B cell (primary cell): ENCODE measurements at regions not wholly inside any gene's neighbourhood (a gene's known extent, or its start where the extent isn't known, plus 50 kb on each side); places are given as distances from the start of the nearest gene placed in this dataset.
"Not testable (repeated sequence)": the region's sequence is repeated elsewhere in the genome, so short reads cannot be mapped to it uniquely, and the experiment has no call there.

Experiments used
- EZH2 ChIP-seq: IDR thresholded peaks from 2 replicates; pipeline ENCODE4 v1.6.1; 2012; ENCODE audit warnings: borderline replicate concordance, low read depth, mild to moderate bottlenecking, moderate library complexity, low read length; ENCODE audit not compliant: insufficient read depth, poor library complexity, severe bottlenecking
- TF ChIP-seq, protein P1 (sequence below): fragments of 200-600 bp; IDR thresholded peaks from one replicate; pipeline ENCODE4 v1.8.0; 2022; ENCODE audit warnings: antibody characterized with exemption, mild to moderate bottlenecking

DNA sequence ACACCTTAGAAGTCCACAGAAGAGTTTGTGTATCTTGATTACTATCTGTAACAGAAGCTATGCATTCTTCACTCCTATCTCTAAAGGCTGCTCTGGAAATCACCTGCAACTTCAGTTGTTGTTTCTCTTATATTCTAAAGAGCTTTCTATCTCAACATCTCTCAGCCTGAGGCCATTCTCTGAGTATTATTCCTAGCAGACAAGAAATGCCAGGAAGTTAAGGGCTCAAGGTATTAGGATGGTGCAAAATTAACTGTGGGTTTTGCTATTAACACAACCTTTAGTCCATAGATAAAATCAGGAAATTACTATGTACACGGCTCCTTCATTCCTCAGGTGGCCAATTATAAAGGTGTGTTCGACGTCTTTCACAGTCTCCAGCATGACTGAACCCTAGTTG is 257.2 kb upstream of the ZNF337 start:
- TF ChIP-seq, protein P1, sequence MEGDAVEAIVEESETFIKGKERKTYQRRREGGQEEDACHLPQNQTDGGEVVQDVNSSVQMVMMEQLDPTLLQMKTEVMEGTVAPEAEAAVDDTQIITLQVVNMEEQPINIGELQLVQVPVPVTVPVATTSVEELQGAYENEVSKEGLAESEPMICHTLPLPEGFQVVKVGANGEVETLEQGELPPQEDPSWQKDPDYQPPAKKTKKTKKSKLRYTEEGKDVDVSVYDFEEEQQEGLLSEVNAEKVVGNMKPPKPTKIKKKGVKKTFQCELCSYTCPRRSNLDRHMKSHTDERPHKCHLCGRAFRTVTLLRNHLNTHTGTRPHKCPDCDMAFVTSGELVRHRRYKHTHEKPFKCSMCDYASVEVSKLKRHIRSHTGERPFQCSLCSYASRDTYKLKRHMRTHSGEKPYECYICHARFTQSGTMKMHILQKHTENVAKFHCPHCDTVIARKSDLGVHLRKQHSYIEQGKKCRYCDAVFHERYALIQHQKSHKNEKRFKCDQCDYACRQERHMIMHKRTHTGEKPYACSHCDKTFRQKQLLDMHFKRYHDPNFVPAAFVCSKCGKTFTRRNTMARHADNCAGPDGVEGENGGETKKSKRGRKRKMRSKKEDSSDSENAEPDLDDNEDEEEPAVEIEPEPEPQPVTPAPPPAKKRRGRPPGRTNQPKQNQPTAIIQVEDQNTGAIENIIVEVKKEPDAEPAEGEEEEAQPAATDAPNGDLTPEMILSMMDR: not testable (repeated sequence)
- TF ChIP-seq EZH2: not testable (repeated sequence)
